Tibial nerve (tissue), 4 donors: ENCODE measurements at regions not wholly inside any gene's neighbourhood (a gene's known extent, or its start where the extent isn't known, plus 50 kb on each side); places are given as distances from the start of the nearest gene placed in this dataset.

ENCODE experiments used
- CTCF ChIP-seq, 5 experiments: fragments of 200-600 bp in 3 of 5; fragments of 450-650 bp in 2 of 5; sonication (generic) in 3 of 5; IDR thresholded peaks; one replicate each; pipeline ENCODE4 v1.5.1; 2016 to 2019; ENCODE audit warnings: antibody characterized with exemption in 5 of 5, mild to moderate bottlenecking in 3 of 5, moderate library complexity in 2 of 5
- EP300 ChIP-seq, 2 donors: sonication (generic); formaldehyde crosslinking; IDR thresholded peaks; one replicate each; pipeline ENCODE4 v1.6.1; 2017; ENCODE audit warnings: antibody characterized with exemption in 2 of 2, mild to moderate bottlenecking in 1 of 2
- POLR2A ChIP-seq, 2 donors: fragments of 450-650 bp; IDR thresholded peaks; one replicate each; pipeline ENCODE4 v1.6.1; 2017; ENCODE audit warnings: antibody characterized with exemption in 2 of 2, mild to moderate bottlenecking in 2 of 2, moderate library complexity in 2 of 2

DNA sequence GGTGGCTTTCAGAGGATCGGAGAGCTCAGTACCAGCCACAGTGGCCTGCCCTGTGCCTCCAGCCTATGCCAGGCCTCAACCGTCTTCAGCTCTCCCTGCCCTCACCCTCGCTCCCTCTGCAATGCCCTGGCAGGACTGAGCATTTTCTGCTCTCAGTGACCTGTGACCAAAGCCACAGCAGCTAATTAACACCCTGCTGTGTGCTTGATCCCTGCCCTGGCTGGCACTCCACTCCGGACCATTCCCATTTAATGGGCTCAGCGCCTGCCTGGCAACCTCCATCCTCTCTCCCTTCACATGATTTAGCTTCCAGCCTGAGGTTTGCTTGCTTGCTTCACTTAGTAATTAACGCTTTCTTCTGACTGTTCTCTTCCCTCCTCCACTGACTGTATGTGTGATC, 287.5 kb downstream of the LRFN2 start:
- TF ChIP-seq CTCF (IDR thresholded peaks at IDR 0.05): no peak
- TF ChIP-seq POLR2A (IDR thresholded peaks at IDR 0.05): no peak
- no peak for TF ChIP-seq EP300 (IDR thresholded peaks at IDR 0.05)
